Stimulated activated CD4-positive, alpha-beta T cell treated with anti-CD3 and anti-CD28 coated beads, Interleukin-12 subunit alpha, Interleukin-12 subunit beta, amount 100 ng/mL, for 48 hours (primary cell): ENCODE measurements at regions not wholly inside any gene's neighbourhood (a gene's known extent, or its start where the extent isn't known, plus 50 kb on each side); places are given as distances from the start of the nearest gene placed in this dataset.

Experiments
- DNase-seq, 3 donors: peaks; one replicate each; pipeline ENCODE4 v3.0.0-alpha.2; 2020; ENCODE audit warnings: low read depth in 2 of 3, low spot score in 1 of 3

- no peak for DNase-seq
These were observed 128.2 kb downstream of the CPEB2 start for GRCh38 chr4:15130441-15130840.

GRCh38 chr4:15131551-15131950 is 129.3 kb downstream of the CPEB2 start:
- DNase-seq, result no peak

GRCh38 chr4:15132739-15133138 is 130.5 kb downstream of the CPEB2 start:
- no peak for DNase-seq

- no peak for DNase-seq
These were observed 137.3 kb downstream of the CPEB2 start for GRCh38 chr4:15139599-15139998.

GRCh38 chr4:15142201-15142600 is 139.9 kb downstream of the CPEB2 start:
- DNase-seq, result no peak

- DNase-seq, result no peak
These were observed 141.3 kb downstream of the CPEB2 start for GRCh38 chr4:15143551-15143950.

- DNase-seq, result no peak
These were observed 142.1 kb downstream of the CPEB2 start for GRCh38 chr4:15144249-15144966.

- DNase-seq, result no peak
These were observed 142.7 kb downstream of the CPEB2 start for GRCh38 chr4:15144967-15145295.

GRCh38 chr4:15145709-15146108 is 143.4 kb downstream of the CPEB2 start:
- DNase-seq, result no peak

GRCh38 chr4:15147714-15148113 is 145.4 kb downstream of the CPEB2 start:
- DNase-seq, result no peak

- DNase-seq, result no peak
These were observed 145.9 kb downstream of the CPEB2 start for GRCh38 chr4:15148199-15148598.

- DNase-seq, result no peak
These were observed 146.4 kb downstream of the CPEB2 start for GRCh38 chr4:15148691-15149090.

GRCh38 chr4:15149234-15149838 is 147.1 kb downstream of the CPEB2 start:
- no peak for DNase-seq

- no peak for DNase-seq
These were observed 147.7 kb downstream of the CPEB2 start for GRCh38 chr4:15149839-15150592.

GRCh38 chr4:15150631-15151030 is 148.3 kb downstream of the CPEB2 start:
- no peak for DNase-seq

GRCh38 chr4:15151033-15151432 is 148.8 kb downstream of the CPEB2 start:
- no peak for DNase-seq

- DNase-seq, result no peak
These were observed 151.4 kb downstream of the CPEB2 start for GRCh38 chr4:15153662-15154061.

GRCh38 chr4:15158406-15159091 is 156.3 kb downstream of the CPEB2 start:
- no peak for DNase-seq

- no peak for DNase-seq
These were observed 157.3 kb downstream of the CPEB2 start for GRCh38 chr4:15159477-15160019.

- DNase-seq, result no peak
These were observed 159.2 kb downstream of the CPEB2 start for GRCh38 chr4:15161439-15161838.

- DNase-seq, result no peak
These were observed 159.8 kb downstream of the CPEB2 start for GRCh38 chr4:15162046-15162445.
